Tibial nerve (tissue), 3 donors: ENCODE measurements at regions not wholly inside any gene's neighbourhood (a gene's known extent, or its start where the extent isn't known, plus 50 kb on each side); places are given as distances from the start of the nearest gene placed in this dataset.

ENCODE experiments used
- CTCF ChIP-seq, 5 experiments: fragments of 200-600 bp in 3 of 5; fragments of 450-650 bp in 2 of 5; sonication (generic) in 3 of 5; IDR thresholded peaks; one replicate each; pipeline ENCODE4 v1.5.1; 2016 to 2019; ENCODE audit warnings: antibody characterized with exemption in 5 of 5, mild to moderate bottlenecking in 3 of 5, moderate library complexity in 2 of 5
- POLR2A ChIP-seq, 2 donors: fragments of 450-650 bp; IDR thresholded peaks; one replicate each; pipeline ENCODE4 v1.6.1; 2017; ENCODE audit warnings: antibody characterized with exemption in 2 of 2, mild to moderate bottlenecking in 2 of 2, moderate library complexity in 2 of 2

GRCh38 chr3:40843208-40843624, 318.5 kb downstream of the ZNF621 start:
- TF ChIP-seq CTCF (IDR thresholded peaks at IDR 0.05) = no peak
- TF ChIP-seq POLR2A (IDR thresholded peaks at IDR 0.05) = no peak
